Left ventricle myocardium inferior (tissue), 1 donor: ENCODE measurements at regions not wholly inside any gene's neighbourhood (a gene's known extent, or its start where the extent isn't known, plus 50 kb on each side); places are given as distances from the start of the nearest gene placed in this dataset.

Experiments used
- DNase-seq: peaks from one replicate; pipeline ENCODE4 v3.0.0-alpha.2; 2020
- H3K27ac ChIP-seq: fragments of 200-600 bp; replicated peaks from 2 replicates; pipeline ENCODE4 v1.8.0; 2021
- H3K27me3 ChIP-seq: fragments of 200-600 bp; 2 replicates; pipeline ENCODE4 v1.8.0; 2021; ENCODE audit warnings: low read depth
- H3K36me3 ChIP-seq: fragments of 200-600 bp; 2 replicates; pipeline ENCODE4 v1.8.0; 2021
- H3K4me1 ChIP-seq: fragments of 200-600 bp; 2 replicates; pipeline ENCODE4 v1.8.0; 2021
- H3K4me3 ChIP-seq: fragments of 200-600 bp; 2 replicates; pipeline ENCODE4 v1.8.0; 2021; ENCODE audit warnings: mild to moderate bottlenecking, moderate library complexity
- H3K9me3 ChIP-seq: fragments of 200-600 bp; replicated peaks from 2 replicates; pipeline ENCODE4 v1.8.0; 2021
- intact Hi-C: fragments of 100-400 bp; cut with micrococcal nuclease; formaldehyde crosslinking; loops from one replicate; pipeline ENCODE4 v1.11.0; 2022
- TF ChIP-seq, protein P1 (sequence below): fragments of 200-600 bp; IDR thresholded peaks from 2 replicates; pipeline ENCODE4 v1.8.0; 2021; ENCODE audit warnings: antibody characterized with exemption, mild to moderate bottlenecking, borderline replicate concordance
- donor health status: DM: no; HTN: yes; CAD: no; lungs with severe emphysema.

DNA sequence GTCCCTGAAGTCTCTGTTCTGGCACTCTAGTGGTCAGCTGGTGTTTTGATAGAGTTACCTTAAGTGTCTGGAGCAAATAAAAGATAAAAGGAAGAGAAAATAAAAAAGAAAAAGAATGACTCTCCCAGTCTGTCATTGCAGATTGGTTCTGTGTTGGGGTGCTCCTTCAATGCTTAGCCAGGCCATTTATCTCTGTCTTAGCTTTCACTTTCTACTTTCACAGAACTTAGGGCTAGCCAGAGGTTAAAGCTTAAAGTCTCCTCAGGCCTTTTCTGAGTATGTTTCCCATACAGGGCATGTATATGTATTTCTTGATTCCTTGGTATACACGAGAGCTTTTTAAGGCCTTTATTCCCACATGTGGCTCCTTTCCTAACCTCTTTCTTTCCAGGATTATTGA is 83.1 kb upstream of the TEX13D start:
- Histone ChIP-seq H3K9me3 (peaks cover 15% of the 10 kb centered on the region), H3K27ac (no peak overlapping the region), H3K27me3 (no peaks in the 10 kb centered on the region), H3K36me3 (no peaks in the 10 kb centered on the region), H3K4me3 (no peak overlapping the region), H3K4me1 (no peaks in the 10 kb centered on the region)
- DNase-seq = no peak
- intact Hi-C loops = no loop called here
- TF ChIP-seq, protein P1, sequence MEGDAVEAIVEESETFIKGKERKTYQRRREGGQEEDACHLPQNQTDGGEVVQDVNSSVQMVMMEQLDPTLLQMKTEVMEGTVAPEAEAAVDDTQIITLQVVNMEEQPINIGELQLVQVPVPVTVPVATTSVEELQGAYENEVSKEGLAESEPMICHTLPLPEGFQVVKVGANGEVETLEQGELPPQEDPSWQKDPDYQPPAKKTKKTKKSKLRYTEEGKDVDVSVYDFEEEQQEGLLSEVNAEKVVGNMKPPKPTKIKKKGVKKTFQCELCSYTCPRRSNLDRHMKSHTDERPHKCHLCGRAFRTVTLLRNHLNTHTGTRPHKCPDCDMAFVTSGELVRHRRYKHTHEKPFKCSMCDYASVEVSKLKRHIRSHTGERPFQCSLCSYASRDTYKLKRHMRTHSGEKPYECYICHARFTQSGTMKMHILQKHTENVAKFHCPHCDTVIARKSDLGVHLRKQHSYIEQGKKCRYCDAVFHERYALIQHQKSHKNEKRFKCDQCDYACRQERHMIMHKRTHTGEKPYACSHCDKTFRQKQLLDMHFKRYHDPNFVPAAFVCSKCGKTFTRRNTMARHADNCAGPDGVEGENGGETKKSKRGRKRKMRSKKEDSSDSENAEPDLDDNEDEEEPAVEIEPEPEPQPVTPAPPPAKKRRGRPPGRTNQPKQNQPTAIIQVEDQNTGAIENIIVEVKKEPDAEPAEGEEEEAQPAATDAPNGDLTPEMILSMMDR = no peak

DNA sequence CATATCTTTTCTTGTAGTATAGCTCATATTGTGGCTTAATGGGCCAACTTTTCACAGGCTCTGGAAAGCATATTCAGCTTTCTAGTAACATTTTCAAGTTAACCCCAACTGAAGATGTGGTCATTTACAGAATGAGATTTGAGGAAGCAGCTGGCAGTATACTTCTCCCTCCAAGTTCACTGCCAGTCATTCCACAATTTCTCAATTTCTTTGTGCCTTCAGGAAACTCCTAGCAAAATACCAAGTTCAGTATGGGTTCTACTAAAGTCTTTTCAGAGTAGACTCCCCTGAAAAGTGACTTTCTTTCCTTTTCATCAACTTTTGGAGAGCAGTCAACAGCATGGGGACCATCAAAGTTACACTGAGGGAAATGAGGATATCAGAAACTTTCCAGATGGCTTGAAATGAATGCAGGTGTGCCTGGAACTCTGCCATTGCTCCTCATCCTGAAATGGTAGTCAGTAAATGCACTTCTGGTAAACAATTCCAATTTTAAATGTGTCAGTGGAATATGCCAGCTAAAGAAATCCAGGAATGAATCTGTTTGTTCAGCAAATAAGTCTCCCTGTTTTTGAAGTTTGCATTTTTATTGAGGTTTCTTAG is 81.5 kb upstream of the TEX13D start:
- H3K4me3 ChIP-seq = no peak overlapping the region
- peaks cover 15% of the 10 kb centered on the region for H3K9me3 ChIP-seq
- intact Hi-C loops = no loop called here
- H3K27me3 ChIP-seq = no peaks in the 10 kb centered on the region
- no peak for DNase-seq
- no peak overlapping the region for H3K27ac ChIP-seq
- TF ChIP-seq, protein P1 = no peak
- no peaks in the 10 kb centered on the region for H3K4me1 ChIP-seq
- H3K36me3 ChIP-seq = no peaks in the 10 kb centered on the region

DNA sequence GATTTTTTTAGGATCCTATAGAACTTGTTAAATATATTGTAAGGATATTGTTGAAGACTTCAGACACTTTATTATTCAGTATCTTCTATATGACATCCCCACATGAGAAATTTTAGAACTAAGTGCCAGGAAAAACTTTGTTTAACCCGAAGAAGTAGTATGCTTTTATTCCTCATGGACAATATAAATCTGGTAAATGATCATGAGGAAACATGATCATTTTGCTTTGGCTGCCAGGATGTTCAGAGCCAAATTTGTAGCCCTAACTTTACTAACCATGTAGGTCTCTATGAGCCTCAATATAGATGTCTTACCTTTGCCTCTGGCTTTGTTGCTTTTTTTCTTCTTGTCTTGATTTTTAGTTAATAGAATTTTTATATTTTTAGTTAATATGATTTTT is 77.8 kb upstream of the TEX13D start:
- Histone ChIP-seq H3K36me3 (no peaks in the 10 kb centered on the region), H3K9me3 (no peaks in the 10 kb centered on the region), H3K4me1 (peaks cover 5% of the 10 kb centered on the region), H3K27me3 (no peaks in the 10 kb centered on the region), H3K27ac (no peak overlapping the region), H3K4me3 (no peak overlapping the region)
- TF ChIP-seq, protein P1 = no peak
- intact Hi-C loops = no loop called here
- DNase-seq = no peak

DNA sequence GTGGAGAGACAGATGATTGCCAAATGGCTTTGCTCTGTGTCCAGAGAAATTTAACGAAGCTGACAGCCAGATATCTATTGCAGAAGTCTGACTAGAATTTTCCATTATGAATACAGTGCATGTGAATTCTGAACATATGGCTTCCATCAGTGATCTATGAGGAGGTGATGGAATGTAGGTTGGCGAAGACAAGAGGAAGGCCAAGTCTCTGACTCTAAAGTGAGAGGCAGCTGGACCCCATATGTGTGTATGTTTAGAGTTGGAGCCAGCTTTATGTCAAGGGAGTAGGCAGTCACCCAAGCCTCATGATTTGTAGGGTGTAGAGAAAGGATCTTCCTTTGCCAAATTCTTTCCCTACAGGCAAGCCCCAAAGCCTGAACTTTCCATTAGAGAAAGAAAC is 76.2 kb upstream of the TEX13D start:
- intact Hi-C loops = no loop called here
- Histone ChIP-seq H3K36me3 (no peaks in the 10 kb centered on the region), H3K9me3 (no peaks in the 10 kb centered on the region), H3K4me3 (no peak overlapping the region), H3K27ac (no peak overlapping the region), H3K4me1 (peaks cover 5% of the 10 kb centered on the region), H3K27me3 (no peaks in the 10 kb centered on the region)
- TF ChIP-seq, protein P1 = no peak
- no peak for DNase-seq

DNA sequence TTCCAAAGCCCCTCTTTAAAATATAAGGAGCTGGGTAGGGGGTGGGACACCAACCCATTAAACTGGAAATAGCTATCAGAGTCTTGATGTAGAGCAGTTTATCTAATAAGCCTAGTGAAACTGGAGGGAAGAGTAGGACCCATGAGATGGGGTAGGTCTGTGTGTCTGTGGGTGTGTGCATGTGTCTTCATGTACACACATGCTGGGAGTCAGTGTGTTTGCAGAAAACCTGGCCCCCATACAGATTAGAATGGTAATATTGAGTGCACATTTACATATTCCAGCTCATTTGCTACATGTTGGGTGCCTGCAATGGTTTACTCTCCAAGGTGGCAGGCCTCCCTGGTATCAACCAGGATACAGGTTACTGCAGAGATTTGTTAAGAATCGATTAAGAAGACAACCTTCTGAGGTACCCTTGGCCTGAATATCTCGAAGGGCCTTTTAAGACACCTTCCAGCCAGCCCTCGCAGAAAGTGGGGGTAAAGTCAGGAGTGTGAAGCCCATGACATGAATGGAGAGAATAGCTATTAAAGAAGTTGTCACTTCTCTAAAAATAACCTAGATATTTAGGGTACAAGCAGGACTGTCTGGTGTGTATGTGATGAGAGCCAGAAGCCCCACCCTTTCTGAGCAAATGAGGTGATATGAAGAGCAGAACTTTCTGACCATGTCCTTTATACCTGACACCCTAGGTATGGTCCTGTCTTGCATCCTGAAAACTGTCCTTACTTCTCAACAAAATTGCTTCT is 75.7 kb upstream of the TEX13D start:
- no peak for DNase-seq
- no peaks in the 10 kb centered on the region for H3K9me3 ChIP-seq
- H3K27me3 ChIP-seq = no peaks in the 10 kb centered on the region
- TF ChIP-seq, protein P1 = no peak
- no peaks in the 10 kb centered on the region for H3K36me3 ChIP-seq
- H3K4me3 ChIP-seq = no peak overlapping the region
- no peak overlapping the region for H3K27ac ChIP-seq
- peaks cover 5% of the 10 kb centered on the region for H3K4me1 ChIP-seq
- intact Hi-C loops = no loop called here
